ENCODE measurements at regions not wholly inside any gene's neighbourhood (a gene's known extent, or its start where the extent isn't known, plus 50 kb on each side); places are given as distances from the start of the nearest gene placed in this dataset.
A peak's percentile ranks its signal among the peaks of the same experiment; 100 is the strongest.
"Not testable (repeated sequence)": the region's sequence is repeated elsewhere in the genome, so short reads cannot be mapped to it uniquely, and the experiment has no call there.

- DNase-seq: no peak
Observed at GRCh38 chr4:189547559-189547958, 393.1 kb upstream of the FRG1 start.

DNA sequence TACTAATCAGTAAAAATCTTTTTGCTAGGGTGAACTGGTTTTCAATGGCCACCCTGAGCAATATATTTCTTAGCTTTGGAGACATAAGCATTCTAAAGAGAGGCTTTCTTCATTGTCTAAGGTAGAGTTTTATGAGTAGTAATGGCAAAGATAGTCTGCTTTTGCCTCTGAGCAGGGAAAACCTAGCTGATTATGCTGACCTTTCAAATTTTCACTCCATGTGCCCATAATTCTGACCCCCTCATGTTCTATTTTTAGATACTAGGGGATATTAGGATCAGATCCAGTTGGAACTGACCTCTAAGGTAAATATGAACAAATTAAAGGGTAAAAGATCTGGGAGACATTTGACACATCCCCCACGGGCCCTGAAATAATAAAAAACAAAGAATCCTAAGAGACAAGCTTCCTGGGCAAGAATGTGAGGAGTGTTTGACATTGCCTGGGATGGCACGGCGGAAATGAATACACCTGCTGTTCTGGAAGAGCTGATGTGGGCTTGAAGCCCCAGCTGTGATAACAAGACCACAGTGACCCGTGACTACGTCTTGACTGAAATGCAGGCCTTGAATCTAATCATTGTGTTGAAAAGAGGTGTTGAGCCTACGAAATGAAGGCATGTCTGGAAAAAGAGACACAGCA lies 392.1 kb upstream of the FRG1 start:
- DNase-seq: no peak

DNA sequence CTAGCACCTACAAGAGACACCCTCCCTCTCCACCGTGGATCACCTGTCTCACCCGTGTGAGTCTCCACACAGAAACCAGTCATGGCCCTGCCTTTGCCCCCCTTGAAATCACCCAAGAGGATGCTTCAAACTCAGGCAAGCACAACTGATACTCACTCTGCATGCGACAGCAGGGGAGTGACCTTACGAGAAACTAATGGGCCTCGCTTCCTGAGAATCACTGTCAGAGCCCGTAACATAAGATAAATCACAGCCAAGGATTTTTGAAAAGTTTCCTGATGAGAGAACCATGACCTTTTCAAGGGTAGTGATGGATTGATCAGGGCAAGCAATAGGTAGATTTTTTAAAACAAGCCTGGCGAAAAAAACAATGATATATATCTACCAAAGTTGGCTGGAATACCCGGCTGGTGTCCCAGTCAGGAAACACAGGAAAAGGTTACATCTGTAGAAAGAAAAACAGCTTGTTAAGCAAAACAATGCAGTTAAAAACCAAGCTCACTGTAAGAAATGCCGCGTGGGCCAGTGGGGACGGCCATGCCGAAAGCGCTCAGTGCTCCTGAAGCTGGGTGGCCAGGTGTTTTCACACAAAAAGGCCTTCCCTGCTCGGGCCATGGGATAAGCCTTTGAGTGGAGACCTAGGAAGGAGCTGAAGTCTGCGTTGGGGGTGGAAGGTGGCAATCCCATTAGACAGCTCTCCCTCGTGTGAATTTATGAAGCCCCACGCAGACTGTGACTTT lies 388.6 kb upstream of the FRG1 start:
- not testable (repeated sequence) for DNase-seq

DNA sequence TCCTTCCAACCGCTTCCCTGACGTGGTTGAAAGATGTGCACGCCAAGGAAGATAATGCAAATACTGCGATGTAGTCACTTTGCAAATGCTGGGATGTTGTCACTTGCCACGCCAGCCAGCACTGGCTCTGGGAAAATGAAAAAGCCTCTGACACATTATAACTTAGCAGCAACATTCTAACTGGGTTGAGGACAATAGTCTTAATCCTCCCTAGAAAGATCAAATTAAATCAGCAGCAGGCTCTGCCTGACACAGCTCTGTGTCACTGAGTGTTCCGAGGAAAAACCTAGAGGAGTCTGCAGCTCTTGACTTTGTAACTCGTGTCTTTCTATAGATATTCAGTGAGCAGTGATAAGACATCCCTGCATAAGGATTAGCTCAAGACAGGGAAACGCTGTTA lies 380.1 kb upstream of the FRG1 start:
- DNase-seq: not testable (repeated sequence)

DNA sequence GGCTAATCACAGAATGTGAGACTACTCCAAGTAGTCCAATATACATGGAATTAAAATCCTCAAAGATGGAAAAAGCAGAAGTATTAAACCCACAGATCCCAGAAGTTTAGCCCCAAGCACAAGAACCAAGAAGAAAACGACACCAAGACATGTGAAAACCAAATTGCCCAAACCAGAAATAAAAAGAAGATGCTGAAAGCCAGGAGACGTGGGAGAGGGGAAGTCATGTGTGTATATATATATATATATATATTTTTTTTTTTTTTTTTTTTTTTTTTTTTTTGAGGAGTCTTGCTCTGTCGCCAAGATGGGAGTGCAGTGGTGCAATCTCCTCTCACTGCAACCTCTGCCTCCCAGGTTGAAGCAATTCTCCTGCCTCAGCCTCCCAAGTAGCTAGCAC lies 376.9 kb upstream of the FRG1 start:
- DNase-seq: not testable (repeated sequence)

DNA sequence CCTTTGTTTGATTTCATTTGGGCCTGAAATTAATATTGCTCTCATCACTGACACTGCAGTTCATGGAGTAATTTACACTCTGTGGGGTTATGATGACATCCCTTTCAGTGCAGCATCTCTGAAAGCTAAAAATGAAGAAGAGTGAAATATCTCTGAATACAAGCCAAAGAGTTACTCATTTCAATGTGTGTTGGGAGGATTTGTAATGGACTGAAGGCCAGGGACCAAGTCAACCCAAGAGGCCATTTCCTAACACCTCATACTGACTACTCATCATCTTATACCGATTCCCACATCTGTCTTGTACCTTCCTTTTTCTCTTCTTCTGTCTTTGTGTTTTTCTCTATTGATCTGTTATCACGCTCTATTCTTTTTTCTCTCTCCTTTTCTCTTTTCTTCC lies 374.4 kb upstream of the FRG1 start:
- DNase-seq: not testable (repeated sequence)

DNA sequence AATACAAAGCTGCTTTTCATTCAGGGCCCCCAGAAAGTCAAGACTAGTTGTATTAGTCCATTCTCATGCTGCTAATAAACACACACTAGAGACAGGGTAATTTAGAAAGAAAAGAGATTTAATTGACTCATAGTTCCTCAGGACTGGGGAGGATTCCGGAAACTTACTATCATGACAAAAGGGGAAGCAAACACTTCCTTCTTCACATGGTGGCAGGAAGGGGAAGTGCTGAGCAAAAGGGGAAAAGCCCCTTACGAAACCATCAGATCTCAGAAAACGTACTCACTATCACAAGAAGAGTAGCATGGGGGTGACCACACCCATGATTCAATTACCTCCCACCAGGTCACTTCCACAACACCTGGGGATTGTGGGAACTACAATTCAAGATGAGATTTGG lies 373.8 kb upstream of the FRG1 start:
- not testable (repeated sequence) for DNase-seq

- not testable (repeated sequence) for DNase-seq
Observed at GRCh38 chr4:189579645-189580044, 361.0 kb upstream of the FRG1 start.

- DNase-seq: not testable (repeated sequence)
Observed at GRCh38 chr4:189586908-189587632, 353.6 kb upstream of the FRG1 start.

GRCh38 chr4:189589201-189589600 lies 351.5 kb upstream of the FRG1 start:
- not testable (repeated sequence) for DNase-seq

- no peak for DNase-seq
Observed at GRCh38 chr4:189592890-189593289, 347.8 kb upstream of the FRG1 start.

- DNase-seq: no peak
Observed at GRCh38 chr4:189597341-189597740, 343.3 kb upstream of the FRG1 start.

GRCh38 chr4:189600264-189600663 lies 340.4 kb upstream of the FRG1 start:
- no peak for DNase-seq

- DNase-seq: no peak
Observed at GRCh38 chr4:189600718-189601435, 339.8 kb upstream of the FRG1 start.

GRCh38 chr4:189602827-189603226 lies 337.8 kb upstream of the FRG1 start:
- not testable (repeated sequence) for DNase-seq

DNA sequence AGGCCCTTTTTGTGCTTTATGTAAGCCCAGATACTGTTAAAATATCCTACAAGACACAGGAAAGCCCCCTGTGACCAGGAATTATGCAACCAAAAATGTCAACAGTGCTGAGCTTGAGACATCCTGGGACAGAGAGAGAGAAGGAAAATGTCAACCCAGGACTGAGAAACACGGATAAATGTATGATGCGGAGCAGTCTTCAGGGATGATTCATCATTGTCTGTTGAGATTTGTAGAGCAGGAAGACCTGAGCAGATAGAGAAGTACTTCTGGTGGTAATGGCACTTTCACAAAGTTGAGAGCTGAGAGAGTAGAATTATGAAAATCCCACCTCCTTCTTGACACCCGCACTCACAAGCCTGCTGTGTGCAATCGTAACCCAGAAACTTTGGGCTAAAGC lies 330.1 kb upstream of the FRG1 start:
- not testable (repeated sequence) for DNase-seq

DNA sequence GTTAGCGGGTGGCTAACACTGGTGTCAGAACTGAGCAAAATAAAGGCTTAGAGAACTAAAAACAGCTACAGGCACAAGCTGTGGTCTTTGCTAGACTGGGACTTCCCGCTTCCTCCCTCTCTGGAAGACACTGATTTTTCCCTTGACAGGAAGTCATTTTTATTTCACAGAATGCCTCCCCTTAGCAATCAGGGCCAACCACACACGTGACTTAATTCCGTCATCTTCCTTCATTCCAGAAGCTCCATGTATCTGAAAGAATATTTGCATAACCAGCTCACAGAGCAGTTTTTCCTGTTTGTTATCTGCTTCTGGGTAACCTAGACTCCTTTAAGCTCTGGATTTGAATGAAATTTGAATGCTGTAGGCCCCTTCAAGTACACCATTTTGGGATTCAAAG lies 327.5 kb upstream of the FRG1 start:
- DNase-seq: peak; percentile 2

DNA sequence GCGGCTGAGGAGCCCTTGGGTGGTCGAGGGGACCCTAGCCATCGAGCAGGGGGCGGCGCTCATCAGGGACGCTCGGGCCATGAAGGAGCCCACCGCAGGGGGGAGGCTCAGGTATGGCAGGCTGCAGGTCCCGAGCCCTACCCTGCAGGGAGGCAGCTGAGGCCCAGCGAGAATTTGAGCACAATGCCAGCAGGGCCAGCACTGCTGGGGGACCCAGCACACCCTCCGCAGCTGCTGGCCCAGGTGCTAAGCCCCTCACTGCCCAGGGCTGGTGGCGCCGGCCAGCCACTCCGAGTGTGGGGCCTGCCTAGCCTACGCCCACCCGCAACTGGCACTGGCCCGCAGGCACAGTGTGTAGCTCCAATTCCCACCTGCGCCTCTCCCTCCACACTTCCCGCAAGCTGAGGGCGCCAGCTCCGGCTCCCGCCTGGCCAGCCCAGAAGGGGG lies 325.4 kb upstream of the FRG1 start:
- no peak for DNase-seq

- not testable (repeated sequence) for DNase-seq
Observed at GRCh38 chr4:189617741-189618140, 322.9 kb upstream of the FRG1 start.

- DNase-seq: not testable (repeated sequence)
Observed at GRCh38 chr4:189619441-189620250, 321.0 kb upstream of the FRG1 start.

- DNase-seq: not testable (repeated sequence)
Observed at GRCh38 chr4:189622574-189622973, 318.1 kb upstream of the FRG1 start.

GRCh38 chr4:189627041-189627440 lies 313.6 kb upstream of the FRG1 start:
- DNase-seq: not testable (repeated sequence)

All from skin of body (tissue), 1 donor.